GM12878 (cell line): ENCODE measurements at regions not wholly inside any gene's neighbourhood (a gene's known extent, or its start where the extent isn't known, plus 50 kb on each side); places are given as distances from the start of the nearest gene placed in this dataset.

Experiments
- ATAC-seq: fragments of 200-7000 bp; cut with Tn5 transposase; 3 replicates; pipeline ENCODE4 v1.9.1; 2020; ENCODE audit warnings: mild to moderate bottlenecking, moderate library complexity
- BruUV-seq: library from RNA; stranded (reverse); fragments of 400-500 nt; replicated peaks from 2 replicates; lab custom pipeline; 2021; lab: Mats Ljungman, UMichigan
- CTCF ChIA-PET: fragments of 300-600 bp; sonication (Branson Sonifier 250); formaldehyde crosslinking; extraction: SDS; loops from one replicate; lab custom pipeline; 2021; ENCODE audit warnings: inconsistent platforms; lab: Yijun Ruan, JAX
- POLR2A ChIA-PET: fragments of 350-600 bp; formaldehyde crosslinking; extraction: SDS; loops from one replicate; lab custom pipeline; 2021; ENCODE audit warnings: inconsistent platforms; lab: Charles Lee
- RAD21 ChIA-PET: fragments of 300-600 bp; sonication (Branson Sonifier 250); formaldehyde crosslinking; loops from one replicate; lab custom pipeline; 2023; ENCODE audit warnings: antibody characterized with exemption; ENCODE audit not compliant: unreplicated experiment; lab: Charles Lee
- SMC1A ChIA-PET: fragments of 300-600 bp; sonication (Branson Sonifier 250); formaldehyde crosslinking; loops from one replicate; lab custom pipeline; 2023; ENCODE audit not compliant: unreplicated experiment, uncharacterized antibody; lab: Charles Lee
- DNase-seq: peaks from one replicate; pipeline ENCODE4 v3.0.0-alpha.2; 2011; ENCODE audit warnings: low read depth, low spot score
- FAIRE-seq: peaks from 3 replicates; lab custom pipeline; 2011; peaks lifted over from hg19 to GRCh38; lab: Jason Lieb, UNC
- H2AFZ ChIP-seq: 2 replicates; pipeline ENCODE4 v1.6.0; 2011; ENCODE audit warnings: low read depth, low read length, control low read depth; ENCODE audit not compliant: control insufficient read depth
- H3K27ac ChIP-seq: 2 replicates; pipeline ENCODE4 v1.5.1; 2011; ENCODE audit warnings: control low read depth; ENCODE audit not compliant: control insufficient read depth, insufficient read depth
- H3K27me3 ChIP-seq, 2 experiments: replicated peaks in 1 of 2; 2 replicates each; pipeline versions ENCODE4 v1.6.0 to v1.6.1; 2011; ENCODE audit warnings: low read length in 1 of 2; ENCODE audit not compliant: control insufficient read depth in 2 of 2, insufficient read depth in 2 of 2
- H3K36me3 ChIP-seq, 2 experiments: 2 replicates each; pipeline ENCODE4 v1.5.1; 2011; ENCODE audit warnings: low read length in 1 of 2; ENCODE audit not compliant: control insufficient read depth in 2 of 2, insufficient read depth in 2 of 2
- H3K4me1 ChIP-seq: 2 replicates; pipeline ENCODE4 v1.6.1; 2011; ENCODE audit warnings: mild to moderate bottlenecking, low read length, moderate library complexity, mixed read lengths; ENCODE audit not compliant: control insufficient read depth, insufficient read depth
- H3K4me2 ChIP-seq: 2 replicates; pipeline ENCODE4 v1.6.0; 2011; ENCODE audit warnings: control low read depth; ENCODE audit not compliant: control insufficient read depth, insufficient read depth
- H3K4me3 ChIP-seq: fragments of 200-600 bp; sonication (generic); 2 replicates; pipeline ENCODE4 v1.5.1; 2016
- H3K79me2 ChIP-seq: 2 replicates; pipeline ENCODE4 v1.6.0; 2011; ENCODE audit warnings: low read length; ENCODE audit not compliant: control insufficient read depth, insufficient read depth
- H3K9ac ChIP-seq: 2 replicates; pipeline ENCODE4 v1.8.0; 2011; ENCODE audit warnings: low read length, control low read depth, mixed read lengths; ENCODE audit not compliant: control insufficient read depth, insufficient read depth
- H3K9me3 ChIP-seq: replicated peaks from 3 replicates; pipeline ENCODE4 v1.5.1; 2011; ENCODE audit warnings: mild to moderate bottlenecking, low read length; ENCODE audit not compliant: control insufficient read depth, insufficient read depth
- H4K20me1 ChIP-seq: 2 replicates; pipeline ENCODE4 v1.6.0; 2011; ENCODE audit not compliant: control insufficient read depth, insufficient read depth
- ATF7 ChIP-seq: fragments of 450-650 bp; IDR thresholded peaks from 2 replicates; pipeline ENCODE4 v1.6.1; 2016; ENCODE audit warnings: low read depth, mild to moderate bottlenecking
- BCL11A ChIP-seq: IDR thresholded peaks from 2 replicates; pipeline ENCODE4 v1.6.1; 2011; ENCODE audit warnings: low read depth, low read length
- BHLHE40 ChIP-seq, 2 experiments: fragments of 450-650 bp in 1 of 2; IDR thresholded peaks; 2 replicates each; pipeline ENCODE4 v1.6.1; 2011 to 2017; ENCODE audit warnings: low read depth in 2 of 2, borderline replicate concordance in 1 of 2, improper control_type of control experiment in 1 of 2, low read length in 1 of 2, mild to moderate bottlenecking in 1 of 2
- E4F1 ChIP-seq: fragments of 450-650 bp; IDR thresholded peaks from 2 replicates; pipeline ENCODE4 v1.6.1; 2018; ENCODE audit warnings: borderline replicate concordance, mild to moderate bottlenecking; ENCODE audit not compliant: partially characterized antibody
- HDAC2 ChIP-seq: fragments of 200-600 bp; sonication (generic); IDR thresholded peaks from 2 replicates; pipeline ENCODE4 v1.6.1; 2017
- IKZF1 ChIP-seq: fragments of 450-650 bp; conservative IDR thresholded peaks from 2 replicates; pipeline ENCODE4 v1.6.1; 2017; ENCODE audit warnings: antibody characterized with exemption, mild to moderate bottlenecking
- IRF4 ChIP-seq: IDR thresholded peaks from 2 replicates; pipeline ENCODE4 v1.6.1; 2011; ENCODE audit warnings: low read depth, low read length
- JUNB ChIP-seq: IDR thresholded peaks from 2 replicates; pipeline ENCODE4 v1.6.1; 2016; ENCODE audit warnings: antibody characterized with exemption, mild to moderate bottlenecking
- JUND ChIP-seq: IDR thresholded peaks from 2 replicates; pipeline ENCODE4 v1.6.1; 2012; ENCODE audit warnings: low read depth, mild to moderate bottlenecking, low read length, improper control_type of control experiment, moderate library complexity
- MEF2B ChIP-seq: fragments of 450-650 bp; IDR thresholded peaks from 2 replicates; pipeline ENCODE4 v1.6.1; 2018; ENCODE audit warnings: mild to moderate bottlenecking, moderate library complexity; ENCODE audit not compliant: partially characterized antibody, poor library complexity, severe bottlenecking
- NR2C2 ChIP-seq: IDR thresholded peaks from 2 replicates; pipeline ENCODE4 v1.6.1; 2011; ENCODE audit warnings: borderline replicate concordance, low read depth; ENCODE audit not compliant: control insufficient read depth, insufficient read length
- POLR2AphosphoS5 ChIP-seq: IDR thresholded peaks from 2 replicates; pipeline ENCODE4 v1.6.1; 2011; ENCODE audit warnings: mild to moderate bottlenecking, low read length, inconsistent platforms
- SMARCA5 ChIP-seq: fragments of 450-650 bp; IDR thresholded peaks from 2 replicates; pipeline ENCODE4 v1.6.1; 2017; ENCODE audit warnings: mild to moderate bottlenecking
- STAT3 ChIP-seq: IDR thresholded peaks from 2 replicates; pipeline ENCODE4 v1.6.1; 2011; ENCODE audit warnings: low read depth, low read length, improper control_type of control experiment
- TBL1XR1 ChIP-seq: IDR thresholded peaks from 2 replicates; pipeline ENCODE4 v1.6.1; 2012; ENCODE audit warnings: low read depth, low read length, improper control_type of control experiment
- ZBTB4 ChIP-seq: fragments of 450-650 bp; formaldehyde crosslinking; IDR thresholded peaks from 2 replicates; pipeline ENCODE4 v1.4.0; 2022; ENCODE audit warnings: mild to moderate bottlenecking, moderate library complexity
- ZNF274 ChIP-seq: IDR thresholded peaks from one replicate; pipeline ENCODE4 v1.8.0; 2011; ENCODE audit not compliant: insufficient read length, insufficient read depth
- WGBS: methylation state at CpG from one replicate; pipeline ENCODE4 v1.1.6; 2016; ENCODE audit warnings: low lambda C conversion rate; ENCODE audit not compliant: insufficient replicate concordance, insufficient coverage; ENCODE audit errors: missing lambda C conversion rate; 5-methylcytosine and 5-hydroxymethylcytosine counted together
- in situ Hi-C: fragments of 300-500 bp; cut with MboI; formaldehyde crosslinking; loops from 9 replicates; pipeline ENCODE4 v1.14.3; 2018; ENCODE audit warnings: mixed read lengths
- intact Hi-C: fragments of 100-400 bp; cut with micrococcal nuclease; formaldehyde crosslinking; loops from one replicate; pipeline ENCODE4 v1.14.2; 2022; ENCODE audit not compliant: unreplicated experiment

DNA sequence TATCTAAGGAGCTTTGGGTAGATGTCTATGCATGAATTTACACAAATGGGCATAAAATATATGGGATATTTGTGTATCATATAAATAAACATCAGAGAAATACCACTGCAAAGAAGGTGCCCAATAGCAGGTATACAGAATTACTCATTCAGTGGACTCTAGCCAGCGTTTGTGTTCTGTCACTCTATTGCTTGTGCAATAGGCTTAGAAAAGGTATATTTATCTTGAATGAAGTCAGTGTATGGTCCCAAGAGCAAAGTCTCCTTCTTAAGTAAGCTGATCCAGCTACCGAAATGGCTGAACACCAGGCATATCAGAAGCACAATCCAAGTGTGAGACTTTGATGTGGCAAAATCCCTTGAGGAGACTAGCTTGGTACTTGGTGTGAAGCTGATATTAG is 1058.4 kb downstream of the SORCS1 start:
- H3K27me3 ChIP-seq: no peaks in the 10 kb centered on the region
- POLR2A ChIA-PET: no interaction called here
- TF ChIP-seq ATF7 (no peak), BHLHE40 (IDR thresholded peaks at IDR 0.05; ENCODE audit: borderline replicate concordance in 1 of 2, low read depth in 2 of 2, low read length in 1 of 2) (no peak), ZBTB4 (no peak), E4F1 (no peak), STAT3 (no peak), HDAC2 (no peak), JUND (no peak), TBL1XR1 (no peak), MEF2B (no peak), IKZF1 (no peak), IRF4 (no peak), SMARCA5 (no peak), JUNB (no peak), ZNF274 (no peak), NR2C2 (no peak), POLR2AphosphoS5 (no peak), BCL11A (no peak)
- CTCF ChIA-PET: no interaction called here
- no peaks in the 10 kb centered on the region for H3K4me1 ChIP-seq
- FAIRE-seq (no peak), DNase-seq (no peak), ATAC-seq (no peak)
- WGBS: 22% methylated on average over 2 of the region's 2 CpGs
- no peaks in the 10 kb centered on the region for H3K36me3 ChIP-seq
- H3K27ac ChIP-seq: no peak overlapping the region
- H3K9me3 ChIP-seq: no peaks in the 10 kb centered on the region
- intact Hi-C loops (no loop called here), in situ Hi-C loops (no loop called here)
- H4K20me1 ChIP-seq: no peaks in the 10 kb centered on the region
- H3K9ac ChIP-seq: no peak overlapping the region
- BruUV-seq: no TSS peak
- no peaks in the 10 kb centered on the region for H3K79me2 ChIP-seq
- H2AFZ ChIP-seq: no peak overlapping the region
- RAD21 ChIA-PET: no interaction called here
- SMC1A ChIA-PET: no interaction called here
- H3K4me3 ChIP-seq: no peak overlapping the region
- H3K4me2 ChIP-seq: no peak overlapping the region
